RWPE1 (cell line): ENCODE measurements at regions not wholly inside any gene's neighbourhood (a gene's known extent, or its start where the extent isn't known, plus 50 kb on each side); places are given as distances from the start of the nearest gene placed in this dataset.

Source experiments
- CTCF ChIA-PET: fragments of 350-600 bp; sonication (Branson Sonifier 250); formaldehyde crosslinking; extraction: SDS; loops from one replicate; lab custom pipeline; 2021; lab: Yijun Ruan, JAX
- POLR2A ChIA-PET: fragments of 400-600 bp; formaldehyde crosslinking; extraction: SDS; loops from one replicate; lab custom pipeline; 2020; ENCODE audit warnings: antibody characterized with exemption; ENCODE audit not compliant: low non-redundant PET; lab: Yijun Ruan, JAX
- DNase-seq: peaks from one replicate; pipeline ENCODE4 v3.0.0; 2012; ENCODE audit warnings: low spot score
- H3K27ac ChIP-seq: fragments of 450-650 bp; 2 replicates; pipeline ENCODE4 v1.5.1; 2017
- CTCF ChIP-seq: fragments of 450-650 bp; conservative IDR thresholded peaks from 2 replicates; pipeline ENCODE4 v1.5.1; 2017; ENCODE audit warnings: low read depth, mild to moderate bottlenecking

DNA sequence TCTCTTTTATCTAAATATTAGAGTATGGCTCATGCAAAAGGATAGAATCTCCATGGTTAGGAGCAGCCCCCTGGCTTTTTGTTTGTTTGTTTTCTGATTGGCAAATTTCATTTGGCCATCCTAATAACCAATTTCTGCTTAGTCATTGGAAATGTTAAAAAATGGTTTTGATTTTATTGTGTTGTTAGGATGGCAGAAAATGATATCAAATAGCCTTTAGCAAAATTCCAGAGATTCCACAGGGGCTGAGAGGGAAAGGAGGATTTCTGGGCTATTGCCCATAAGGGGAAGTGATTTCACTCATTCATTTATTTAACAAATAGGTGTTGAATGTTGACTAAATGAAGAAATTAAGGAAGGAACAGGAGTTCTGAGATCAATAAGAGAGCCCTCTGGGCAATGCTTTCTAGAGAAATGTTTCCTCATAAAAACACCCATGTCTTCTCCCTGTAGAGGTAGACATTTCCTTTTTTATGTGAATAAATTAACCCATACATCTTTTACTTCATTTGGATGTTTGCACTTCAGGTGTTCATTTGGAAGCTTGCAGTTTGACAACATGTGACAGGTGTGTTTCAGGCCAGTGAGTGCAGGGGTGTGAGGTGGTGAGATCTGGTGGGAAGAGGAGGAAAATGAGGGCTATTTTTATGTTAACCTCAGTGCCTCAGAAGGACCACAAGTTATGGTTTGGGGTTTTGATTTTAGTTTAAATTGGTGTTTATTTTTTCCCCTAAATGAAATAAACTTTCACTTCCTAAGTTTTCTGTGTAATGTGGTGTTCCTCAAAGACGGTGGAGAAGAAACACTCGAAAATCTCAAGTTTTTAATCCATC lies 61.7 kb upstream of the EPC2 start:
- no peak for TF ChIP-seq CTCF
- DNase-seq = peak; percentile 57
- POLR2A ChIA-PET = no interaction called here
- no peak overlapping the region for H3K27ac ChIP-seq
- CTCF ChIA-PET = interaction anchor here (0.6 to 0.7 kb wide), 2 partner anchors 41 to 133 kb away, joined by 3 read pairs; no protein-coding TSS in a partner anchor

- H3K27ac ChIP-seq = no peak overlapping the region
- no peak for DNase-seq
- ChIA-PET CTCF (no interaction called here), POLR2A (no interaction called here)
- no peak for TF ChIP-seq CTCF
Measured at GRCh38 chr2:148585696-148586095, 58.9 kb upstream of the EPC2 start.

DNA sequence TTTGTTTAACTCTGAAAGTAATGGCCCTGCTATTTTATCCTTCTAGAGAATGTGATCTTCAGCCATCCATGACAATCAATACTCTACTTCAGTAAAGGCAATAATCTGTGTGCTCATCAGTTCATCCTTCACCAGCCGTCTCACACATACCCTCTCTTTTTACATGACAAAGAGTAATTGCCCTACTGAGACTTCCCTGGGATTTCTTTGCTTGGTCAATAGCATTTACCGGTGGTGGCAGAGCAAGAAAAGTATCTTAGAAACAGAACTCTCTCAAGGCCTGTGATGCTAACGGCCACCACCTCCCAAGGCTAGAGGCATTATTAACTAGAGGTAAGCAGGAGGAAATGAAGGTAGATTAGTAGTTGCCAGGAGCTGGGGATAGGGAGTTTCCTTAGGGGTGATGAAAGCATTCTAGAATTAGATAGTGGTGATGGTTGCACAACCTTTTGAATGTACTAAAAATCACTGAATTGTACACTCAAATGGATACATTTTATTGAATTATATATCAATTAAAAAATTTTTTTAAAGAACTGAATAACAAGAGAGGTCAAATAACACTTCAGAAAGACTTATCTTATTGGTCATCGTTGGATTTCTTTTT lies 57.9 kb upstream of the EPC2 start:
- ChIA-PET CTCF (no interaction called here), POLR2A (no interaction called here)
- DNase-seq = no peak
- no peak overlapping the region for H3K27ac ChIP-seq
- no peak for TF ChIP-seq CTCF

- no peak for TF ChIP-seq CTCF
- ChIA-PET CTCF (interaction anchor here (0.6 kb wide), 1 partner anchor 678 kb away, joined by 3 read pairs; no protein-coding TSS in a partner anchor), POLR2A (no interaction called here)
- no peak for DNase-seq
- no peak overlapping the region for H3K27ac ChIP-seq
Measured at GRCh38 chr2:148590612-148591011, 53.9 kb upstream of the EPC2 start.

- ChIA-PET CTCF (no interaction called here), POLR2A (no interaction called here)
- TF ChIP-seq CTCF = no peak
- no peak overlapping the region for H3K27ac ChIP-seq
- DNase-seq = no peak
Measured at GRCh38 chr2:148592791-148593190, 51.8 kb upstream of the EPC2 start.

DNA sequence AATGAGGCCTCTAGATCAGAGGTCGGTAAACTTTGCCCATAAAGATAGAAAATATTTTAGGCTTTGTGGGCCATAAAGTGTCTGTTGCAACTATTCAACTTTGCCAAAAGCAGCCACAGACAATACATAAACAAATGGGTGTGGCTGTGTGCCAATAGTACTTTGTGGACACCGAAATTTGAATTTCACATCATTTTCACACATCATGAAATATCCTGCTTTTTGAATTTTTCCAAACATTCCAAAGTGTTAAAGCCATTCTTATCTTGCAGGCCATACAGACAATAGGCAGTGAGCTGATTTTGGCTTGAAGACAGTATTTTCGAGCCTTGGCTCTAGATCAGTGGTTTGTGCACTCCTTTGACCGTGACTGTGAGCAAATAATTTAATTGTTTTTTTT lies 51.1 kb upstream of the EPC2 start:
- CTCF ChIA-PET = no interaction called here

More for the DNA sequence above, 51.1 kb upstream of the EPC2 start:
- no peak for DNase-seq
- TF ChIP-seq CTCF = no peak
- no peak overlapping the region for H3K27ac ChIP-seq
- POLR2A ChIA-PET = no interaction called here
